ENCODE measurements at regions not wholly inside any gene's neighbourhood (a gene's known extent, or its start where the extent isn't known, plus 50 kb on each side); places are given as distances from the start of the nearest gene placed in this dataset.

- H2BK12ac ChIP-seq (ENCODE audit: low read length) = no peak overlapping the region
- H3K9me3 ChIP-seq (replicated peaks in 1 of 2; ENCODE audit: control insufficient read depth in 2 of 2, insufficient read depth in 1 of 2, low read depth in 1 of 2, low read length in 2 of 2) = no peaks in the 10 kb centered on the region
- H3K14ac ChIP-seq (ENCODE audit: low read length) = no peak overlapping the region
- H3K18ac ChIP-seq (ENCODE audit: low read length) = no peak overlapping the region
- no peak overlapping the region for H2AK5ac ChIP-seq (ENCODE audit: low read depth, low read length)
- H3K27ac ChIP-seq (replicated peaks; ENCODE audit: low read length) = no peak overlapping the region
- H3K4me2 ChIP-seq (ENCODE audit: insufficient read depth, low read length, poor library complexity, severe bottlenecking) = no peak overlapping the region
- H3K4me3 ChIP-seq (ENCODE audit: low read length in 2 of 2) = no peak overlapping the region
- H3K4ac ChIP-seq (ENCODE audit: low read length) = no peak overlapping the region
- no peak overlapping the region for H2BK15ac ChIP-seq (ENCODE audit: low read length)
- no peak overlapping the region for H3K23ac ChIP-seq (ENCODE audit: low read depth, low read length, poor library complexity)
- no CpG with 5 or more reads among the region's 3 CpGs for WGBS, 2 donors (ENCODE audit: extremely low coverage in 2 of 2, insufficient read length in 2 of 2, insufficient replicate concordance in 1 of 2)
- no peak overlapping the region for H2BK5ac ChIP-seq (ENCODE audit: low read length)
- H2AFZ ChIP-seq (ENCODE audit: low read length) = no peak overlapping the region
- peaks cover 0 to 4% (median 0%) of the 10 kb centered on the region in 3 experiments for H3K27me3 ChIP-seq (ENCODE audit: control insufficient read depth in 3 of 3, insufficient read depth in 3 of 3, low read depth in 1 of 3, low read length in 3 of 3)
- H3K79me1 ChIP-seq (ENCODE audit: low read depth, low read length) = no peaks in the 10 kb centered on the region
- H4K8ac ChIP-seq (ENCODE audit: low read depth, low read length) = no peak overlapping the region
- H3K9ac ChIP-seq (ENCODE audit: low read depth, low read length, poor library complexity) = no peak overlapping the region
- no peaks in the 10 kb centered on the region for H3K4me1 ChIP-seq (ENCODE audit: control insufficient read depth in 2 of 2, insufficient read depth in 1 of 2, low read depth in 1 of 2, low read length in 2 of 2)
- DNase-seq (ENCODE audit: low spot score) = no peak
- no peaks in the 10 kb centered on the region for H3K36me3 ChIP-seq (replicated peaks in 1 of 2; ENCODE audit: control insufficient read depth in 2 of 2, insufficient read depth in 2 of 2, low read length in 2 of 2)
- H4K91ac ChIP-seq (ENCODE audit: low read depth, low read length, poor library complexity) = no peak overlapping the region
- no peak overlapping the region for H2BK120ac ChIP-seq (ENCODE audit: low read depth, low read length)
These were observed 646.6 kb downstream of the TOX3 start for GRCh38 chr16:51900221-51900780.

GRCh38 chr16:51898872-51899271 is 648.1 kb downstream of the TOX3 start:
- no peak overlapping the region for H2BK5ac ChIP-seq (ENCODE audit: low read length)

GRCh38 chr16:51896013-51896412 is 650.9 kb downstream of the TOX3 start:
- Histone ChIP-seq H3K27me3 (ENCODE audit: control insufficient read depth in 3 of 3, insufficient read depth in 3 of 3, low read depth in 1 of 3, low read length in 3 of 3) (no peaks in the 10 kb centered on the region), H2AK5ac (ENCODE audit: low read depth, low read length) (no peak overlapping the region), H3K4me3 (ENCODE audit: low read length in 2 of 2) (no peak overlapping the region), H2BK5ac (ENCODE audit: low read length) (no peak overlapping the region), H3K18ac (ENCODE audit: low read length) (no peak overlapping the region), H2BK15ac (ENCODE audit: low read length) (no peak overlapping the region), H3K14ac (ENCODE audit: low read length) (no peak overlapping the region), H2AFZ (ENCODE audit: low read length) (no peak overlapping the region), H3K9ac (ENCODE audit: low read depth, low read length, poor library complexity) (no peak overlapping the region), H3K23ac (ENCODE audit: low read depth, low read length, poor library complexity) (no peak overlapping the region), H2BK12ac (ENCODE audit: low read length) (no peak overlapping the region), H4K91ac (ENCODE audit: low read depth, low read length, poor library complexity) (no peak overlapping the region), H3K4me2 (ENCODE audit: insufficient read depth, low read length, poor library complexity, severe bottlenecking) (no peak overlapping the region), H3K27ac (replicated peaks; ENCODE audit: low read length) (no peak overlapping the region), H4K8ac (ENCODE audit: low read depth, low read length) (no peak overlapping the region), H3K36me3 (replicated peaks in 1 of 2; ENCODE audit: control insufficient read depth in 2 of 2, insufficient read depth in 2 of 2, low read length in 2 of 2) (no peaks in the 10 kb centered on the region), H3K4ac (ENCODE audit: low read length) (no peak overlapping the region), H3K4me1 (ENCODE audit: control insufficient read depth in 2 of 2, insufficient read depth in 1 of 2, low read depth in 1 of 2, low read length in 2 of 2) (no peaks in the 10 kb centered on the region), H3K79me1 (ENCODE audit: low read depth, low read length) (no peaks in the 10 kb centered on the region), H3K9me3 (replicated peaks in 1 of 2; ENCODE audit: control insufficient read depth in 2 of 2, insufficient read depth in 1 of 2, low read depth in 1 of 2, low read length in 2 of 2) (no peaks in the 10 kb centered on the region), H2BK120ac (ENCODE audit: low read depth, low read length) (no peak overlapping the region)
- DNase-seq (ENCODE audit: low spot score) = no peak
- whole genome bisulfite sequencing, 2 donors (ENCODE audit: extremely low coverage in 2 of 2, insufficient read length in 2 of 2, insufficient replicate concordance in 1 of 2) = no CpG with 5 or more reads among the region's 2 CpGs

More at GRCh38 chr16:51898872-51899271, 648.1 kb downstream of the TOX3 start:
- no peak overlapping the region for H2BK15ac ChIP-seq (ENCODE audit: low read length)
- no peak overlapping the region for H3K4ac ChIP-seq (ENCODE audit: low read length)
- no peak overlapping the region for H3K27ac ChIP-seq (replicated peaks; ENCODE audit: low read length)
- H2BK12ac ChIP-seq (ENCODE audit: low read length) = no peak overlapping the region
- no peaks in the 10 kb centered on the region for H3K79me1 ChIP-seq (ENCODE audit: low read depth, low read length)
- no peak overlapping the region for H3K23ac ChIP-seq (ENCODE audit: low read depth, low read length, poor library complexity)
- no peak overlapping the region for H3K18ac ChIP-seq (ENCODE audit: low read length)
- no peak overlapping the region for H3K9ac ChIP-seq (ENCODE audit: low read depth, low read length, poor library complexity)
- no peak overlapping the region for H3K14ac ChIP-seq (ENCODE audit: low read length)
- H3K4me3 ChIP-seq (ENCODE audit: low read length in 2 of 2) = no peak overlapping the region
- no peak overlapping the region for H4K8ac ChIP-seq (ENCODE audit: low read depth, low read length)
- H2AFZ ChIP-seq (ENCODE audit: low read length) = no peak overlapping the region
- no peak overlapping the region for H3K4me2 ChIP-seq (ENCODE audit: insufficient read depth, low read length, poor library complexity, severe bottlenecking)
- H2BK120ac ChIP-seq (ENCODE audit: low read depth, low read length) = no peak overlapping the region
- no peaks in the 10 kb centered on the region for H3K27me3 ChIP-seq (ENCODE audit: control insufficient read depth in 3 of 3, insufficient read depth in 3 of 3, low read depth in 1 of 3, low read length in 3 of 3)
- no peak for DNase-seq (ENCODE audit: low spot score)
- H2AK5ac ChIP-seq (ENCODE audit: low read depth, low read length) = no peak overlapping the region
- no peaks in the 10 kb centered on the region for H3K9me3 ChIP-seq (replicated peaks in 1 of 2; ENCODE audit: control insufficient read depth in 2 of 2, insufficient read depth in 1 of 2, low read depth in 1 of 2, low read length in 2 of 2)
- H4K91ac ChIP-seq (ENCODE audit: low read depth, low read length, poor library complexity) = no peak overlapping the region
- H3K36me3 ChIP-seq (replicated peaks in 1 of 2; ENCODE audit: control insufficient read depth in 2 of 2, insufficient read depth in 2 of 2, low read length in 2 of 2) = no peaks in the 10 kb centered on the region
- no peaks in the 10 kb centered on the region for H3K4me1 ChIP-seq (ENCODE audit: control insufficient read depth in 2 of 2, insufficient read depth in 1 of 2, low read depth in 1 of 2, low read length in 2 of 2)

GRCh38 chr16:51892293-51893007 is 654.5 kb downstream of the TOX3 start:
- H3K4me2 ChIP-seq (ENCODE audit: insufficient read depth, low read length, poor library complexity, severe bottlenecking) = no peak overlapping the region
- DNase-seq (ENCODE audit: low spot score) = no peak
- H2BK5ac ChIP-seq (ENCODE audit: low read length) = no peak overlapping the region
- H2BK12ac ChIP-seq (ENCODE audit: low read length) = no peak overlapping the region
- H3K27ac ChIP-seq (replicated peaks; ENCODE audit: low read length) = no peak overlapping the region
- H3K9ac ChIP-seq (ENCODE audit: low read depth, low read length, poor library complexity) = no peak overlapping the region
- no peak overlapping the region for H2AK5ac ChIP-seq (ENCODE audit: low read depth, low read length)
- no peak overlapping the region for H4K8ac ChIP-seq (ENCODE audit: low read depth, low read length)
- no peaks in the 10 kb centered on the region for H3K4me1 ChIP-seq (ENCODE audit: control insufficient read depth in 2 of 2, insufficient read depth in 1 of 2, low read depth in 1 of 2, low read length in 2 of 2)
- H2BK15ac ChIP-seq (ENCODE audit: low read length) = no peak overlapping the region
- WGBS, 2 donors (ENCODE audit: extremely low coverage in 2 of 2, insufficient read length in 2 of 2, insufficient replicate concordance in 1 of 2) = no CpG with 5 or more reads among the region's 11 CpGs
- H3K79me1 ChIP-seq (ENCODE audit: low read depth, low read length) = no peaks in the 10 kb centered on the region
- H4K91ac ChIP-seq (ENCODE audit: low read depth, low read length, poor library complexity) = no peak overlapping the region
- peak overlapping the region; percentile 20 for H2AFZ ChIP-seq (ENCODE audit: low read length)
- H3K4me3 ChIP-seq (ENCODE audit: low read length in 2 of 2) = no peak overlapping the region
- no peak overlapping the region for H3K4ac ChIP-seq (ENCODE audit: low read length)
- H3K9me3 ChIP-seq (replicated peaks in 1 of 2; ENCODE audit: control insufficient read depth in 2 of 2, insufficient read depth in 1 of 2, low read depth in 1 of 2, low read length in 2 of 2) = no peaks in the 10 kb centered on the region
- H3K23ac ChIP-seq (ENCODE audit: low read depth, low read length, poor library complexity) = no peak overlapping the region
- no peak overlapping the region for H2BK120ac ChIP-seq (ENCODE audit: low read depth, low read length)
- H3K14ac ChIP-seq (ENCODE audit: low read length) = no peak overlapping the region
- H3K27me3 ChIP-seq (ENCODE audit: control insufficient read depth in 3 of 3, insufficient read depth in 3 of 3, low read depth in 1 of 3, low read length in 3 of 3) = no peaks in the 10 kb centered on the region
- no peaks in the 10 kb centered on the region for H3K36me3 ChIP-seq (replicated peaks in 1 of 2; ENCODE audit: control insufficient read depth in 2 of 2, insufficient read depth in 2 of 2, low read length in 2 of 2)
- no peak overlapping the region for H3K18ac ChIP-seq (ENCODE audit: low read length)

Data from neuronal stem cell (in vitro differentiated cells).